NK-92 (cell line): ENCODE measurements at regions not wholly inside any gene's neighbourhood (a gene's known extent, or its start where the extent isn't known, plus 50 kb on each side); places are given as distances from the start of the nearest gene placed in this dataset.
"Not testable (repeated sequence)": the region's sequence is repeated elsewhere in the genome, so short reads cannot be mapped to it uniquely, and the experiment has no call there.

Source experiments
- DNase-seq: peaks from one replicate; lab custom pipeline; 2025; ENCODE audit not compliant: unreplicated experiment; lab: John Stamatoyannopoulos, UW

DNA sequence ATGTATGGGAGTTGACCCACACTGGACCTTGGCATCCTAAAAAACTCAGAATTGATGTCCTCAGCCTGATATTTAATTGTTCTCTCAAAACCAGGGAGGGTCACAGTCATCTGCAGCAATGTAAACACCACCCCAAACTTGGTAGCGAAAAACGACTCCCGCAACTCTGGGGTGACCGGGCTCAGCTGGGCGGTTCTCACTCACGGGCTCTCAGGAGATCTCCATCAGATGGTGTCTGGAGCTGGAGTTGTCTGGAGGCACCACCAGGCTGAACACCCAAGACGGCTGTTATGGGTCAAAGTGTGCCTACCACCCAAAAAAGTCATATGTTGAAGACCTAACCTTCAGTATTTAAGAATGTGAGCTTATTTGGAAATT, 50.9 kb upstream of the NXT1 start:
- no peak for DNase-seq

DNA sequence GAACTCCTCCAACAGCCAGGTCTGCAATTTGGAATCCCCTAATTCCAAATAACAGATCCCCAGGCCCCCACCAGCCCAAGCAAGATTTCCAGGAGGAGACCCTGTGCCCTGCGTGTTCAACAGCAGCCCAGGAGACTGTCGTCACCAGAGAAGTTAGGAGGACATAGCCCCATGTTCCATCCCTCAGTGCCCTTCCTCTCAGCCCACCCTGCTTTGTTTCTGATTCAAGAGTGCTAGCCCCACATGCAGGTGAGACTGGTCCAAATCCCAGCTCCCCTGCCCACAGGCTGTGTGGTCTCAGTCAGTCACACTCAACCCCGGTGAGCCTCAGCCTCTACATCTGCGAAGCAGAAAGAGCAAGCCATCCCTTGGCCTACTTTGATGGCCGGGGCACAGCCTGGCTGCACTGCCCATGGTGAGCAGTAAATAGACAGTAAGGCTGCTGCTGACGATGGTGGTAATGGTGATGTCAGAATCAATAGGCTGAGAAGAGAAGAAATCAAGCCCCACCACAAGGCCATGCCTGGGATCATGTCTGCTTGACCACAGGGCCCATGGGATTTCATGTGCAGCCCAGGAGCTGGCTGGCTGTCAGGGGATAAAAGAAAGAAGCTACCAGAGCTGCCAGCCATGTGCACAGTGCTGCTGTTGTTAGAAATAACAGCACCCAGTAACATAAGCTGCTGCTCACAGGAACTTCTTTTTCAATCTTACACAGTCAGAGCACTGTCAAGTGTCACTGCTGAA, 51.5 kb upstream of the NXT1 start:
- DNase-seq: no peak

DNA sequence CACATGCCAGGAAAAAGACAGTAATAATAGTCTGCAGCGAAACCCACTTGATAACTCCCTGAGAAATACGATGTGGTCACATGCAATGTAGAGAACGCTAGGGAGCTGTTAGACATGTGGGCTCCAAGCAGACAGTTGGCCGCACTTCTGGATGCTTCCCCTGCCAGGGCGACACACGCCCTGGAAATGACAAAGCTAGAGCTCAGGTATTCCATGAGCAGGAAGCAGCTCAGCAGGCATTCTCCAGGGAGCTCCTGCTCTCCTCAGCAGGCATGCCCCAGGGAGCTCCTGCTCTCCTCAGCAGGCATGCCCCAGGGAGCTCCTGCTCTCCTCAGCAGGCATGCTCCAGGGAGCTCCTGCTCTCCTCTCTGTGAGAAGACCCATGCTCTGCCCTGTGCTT, 52.4 kb upstream of the NXT1 start:
- DNase-seq: no peak

DNA sequence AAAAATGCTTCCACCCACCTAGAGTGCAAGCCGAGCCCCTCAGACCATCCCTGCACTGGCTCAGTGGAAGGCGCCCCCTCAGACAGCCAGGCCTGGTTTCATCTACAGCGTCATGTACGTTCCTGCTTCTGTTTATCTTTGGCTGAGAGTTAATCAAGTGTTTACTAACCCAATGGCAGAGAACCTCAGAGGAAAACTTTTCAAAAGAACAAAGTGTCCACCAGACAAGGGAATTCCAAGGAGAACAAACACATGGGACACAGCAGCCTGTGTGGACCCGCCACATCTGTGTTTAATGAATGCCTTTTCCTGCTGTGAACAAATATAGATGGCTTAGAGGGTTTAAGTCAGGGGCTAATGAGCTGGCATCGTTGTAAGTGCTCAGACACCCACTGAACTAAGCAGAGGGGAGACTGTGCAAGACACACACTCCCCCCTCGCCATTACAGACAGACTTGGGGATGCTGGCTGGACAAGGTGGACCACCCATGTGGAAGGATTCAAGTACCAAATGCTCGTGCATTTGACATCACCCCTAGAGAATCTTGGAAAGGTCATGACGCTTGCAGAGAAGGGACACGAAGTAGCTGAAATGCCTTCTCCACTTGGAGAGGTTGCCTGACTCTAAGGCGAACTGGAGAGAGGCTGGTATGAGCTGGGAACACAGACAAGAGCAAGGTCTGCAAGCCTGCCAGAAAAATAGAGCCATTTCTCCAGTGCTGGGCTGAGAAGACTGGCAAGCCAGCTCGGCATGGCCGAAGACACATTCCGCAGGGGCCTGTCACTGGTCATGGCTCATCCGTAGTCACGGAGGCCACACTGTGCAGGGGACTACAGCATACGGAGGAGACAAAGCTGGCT, 53.5 kb upstream of the NXT1 start:
- DNase-seq: no peak

DNA sequence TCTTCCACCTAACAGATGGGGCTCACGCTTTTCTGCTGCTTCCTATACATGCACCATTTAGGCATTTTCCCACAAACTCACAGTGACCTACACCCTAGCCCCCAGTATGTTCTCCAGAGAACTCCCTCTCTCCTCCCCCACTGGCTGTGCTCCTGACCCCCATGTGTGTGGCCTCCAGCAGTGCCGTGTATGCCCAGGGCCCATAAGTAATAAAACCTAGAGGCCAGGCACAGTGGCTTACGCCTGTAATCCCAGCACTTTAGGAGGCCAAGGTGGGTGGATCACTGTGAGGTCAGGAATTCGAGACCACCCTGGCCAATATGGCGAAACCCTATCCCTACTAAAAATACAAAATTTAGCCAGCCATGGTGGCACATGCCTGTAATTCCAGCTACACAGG, 54.7 kb upstream of the NXT1 start:
- no peak for DNase-seq

DNA sequence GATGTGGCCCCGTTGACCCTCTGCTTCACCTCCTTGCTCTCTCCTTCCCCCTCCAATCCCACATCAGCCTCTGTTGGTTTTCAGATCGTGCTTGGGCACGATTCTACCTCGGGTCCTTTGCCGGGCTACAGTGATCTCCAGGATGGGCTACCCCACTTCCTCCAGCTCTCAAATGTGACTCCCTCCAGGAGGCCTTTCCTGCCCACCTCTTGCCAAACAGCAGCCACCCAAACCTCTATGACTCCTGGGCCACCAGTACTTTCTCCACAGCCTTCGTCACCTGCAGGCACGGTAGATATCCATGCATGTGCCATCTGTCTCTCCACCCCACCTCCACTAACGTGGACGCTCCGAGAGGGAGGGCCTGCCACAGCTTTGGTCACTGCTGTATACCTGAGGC, 55.9 kb upstream of the NXT1 start:
- DNase-seq: no peak

DNA sequence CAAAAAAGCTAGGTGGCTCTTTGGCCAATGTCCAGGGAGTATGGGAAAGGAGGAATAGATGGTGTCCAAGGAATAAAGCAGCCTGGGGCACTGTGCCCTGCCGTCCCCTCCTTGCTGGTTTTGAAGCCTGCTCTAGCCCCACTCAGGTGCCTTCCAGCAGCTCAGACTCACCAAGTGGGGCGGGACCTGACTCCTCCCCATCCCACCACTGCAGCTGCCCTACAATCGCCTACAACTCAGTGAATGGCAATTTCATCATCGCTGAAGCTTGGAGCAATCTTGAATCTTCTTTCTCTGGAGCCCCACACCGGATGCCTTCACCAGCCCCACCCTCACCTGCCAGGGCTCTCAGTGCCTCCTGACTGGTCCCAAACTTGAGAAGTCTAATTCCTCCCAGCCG, 56.4 kb upstream of the NXT1 start:
- DNase-seq: no peak

DNA sequence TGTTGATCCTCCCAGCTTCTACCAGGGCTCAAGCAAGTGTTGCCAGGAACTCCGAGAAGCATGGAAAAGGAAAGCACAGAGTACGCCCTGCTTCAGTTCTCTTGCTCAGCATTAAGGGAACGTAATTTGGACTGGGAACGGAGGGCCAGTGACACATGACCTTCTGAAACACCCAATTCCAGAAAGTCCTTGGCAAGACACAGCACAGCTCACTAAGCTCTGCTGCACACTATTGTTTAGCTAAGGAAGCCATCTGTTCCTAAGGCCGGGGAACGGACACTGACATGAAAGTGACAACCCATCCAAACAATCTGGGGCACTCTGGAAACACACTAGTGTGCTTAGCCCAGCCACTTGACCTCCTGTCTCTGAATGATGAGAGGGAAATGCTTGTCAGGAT, 56.9 kb upstream of the NXT1 start:
- no peak for DNase-seq

DNA sequence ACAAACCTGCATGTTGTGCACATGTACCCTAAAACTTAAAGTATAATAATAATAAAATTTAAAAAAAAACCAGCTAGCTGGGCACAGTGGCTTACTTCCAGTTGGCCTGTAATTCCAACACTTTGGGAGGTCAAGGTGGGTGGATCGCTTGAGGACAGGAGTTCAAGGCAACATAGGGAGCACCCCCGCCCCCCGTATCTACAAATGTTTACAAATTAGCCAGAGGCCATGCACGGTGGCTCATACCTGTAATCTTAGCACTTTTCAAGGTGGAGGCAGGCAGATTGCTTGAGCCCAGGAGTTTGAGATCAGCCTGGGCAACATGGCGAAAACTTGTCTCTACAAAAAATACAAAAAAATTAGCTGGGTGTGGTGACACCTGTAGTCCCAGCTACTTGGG, 58.3 kb upstream of the NXT1 start:
- DNase-seq: not testable (repeated sequence)

DNA sequence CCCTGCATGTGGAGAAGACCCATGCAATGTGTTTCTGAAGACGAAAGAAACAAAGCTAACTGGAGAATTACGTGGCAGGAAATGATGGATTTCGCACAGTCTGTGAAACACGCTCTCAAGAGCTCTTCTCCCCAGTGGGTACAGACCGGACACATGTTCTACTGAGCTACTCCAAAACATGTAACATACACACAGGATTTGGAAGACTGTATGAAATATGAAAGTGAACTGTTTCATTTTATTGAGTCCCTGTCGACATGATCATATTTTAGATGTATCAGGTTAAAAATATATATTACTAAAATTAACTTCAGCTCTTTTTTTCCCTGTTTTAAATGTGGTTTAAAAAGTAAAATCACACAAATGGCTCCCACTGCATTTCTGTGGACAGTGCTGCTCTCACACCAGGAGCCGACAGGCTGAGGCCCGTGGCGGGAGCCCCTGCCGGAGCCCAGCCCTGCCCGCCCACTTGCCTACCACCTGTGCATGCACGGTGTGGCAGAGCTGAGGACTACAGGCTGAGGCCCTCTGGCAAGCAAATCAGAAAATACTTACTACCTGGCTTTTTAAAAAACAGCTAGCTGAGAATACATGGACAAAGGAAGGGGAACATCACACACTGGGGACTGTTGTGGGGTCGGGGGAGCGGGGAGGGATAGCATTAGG, 58.9 kb upstream of the NXT1 start:
- no peak for DNase-seq

DNA sequence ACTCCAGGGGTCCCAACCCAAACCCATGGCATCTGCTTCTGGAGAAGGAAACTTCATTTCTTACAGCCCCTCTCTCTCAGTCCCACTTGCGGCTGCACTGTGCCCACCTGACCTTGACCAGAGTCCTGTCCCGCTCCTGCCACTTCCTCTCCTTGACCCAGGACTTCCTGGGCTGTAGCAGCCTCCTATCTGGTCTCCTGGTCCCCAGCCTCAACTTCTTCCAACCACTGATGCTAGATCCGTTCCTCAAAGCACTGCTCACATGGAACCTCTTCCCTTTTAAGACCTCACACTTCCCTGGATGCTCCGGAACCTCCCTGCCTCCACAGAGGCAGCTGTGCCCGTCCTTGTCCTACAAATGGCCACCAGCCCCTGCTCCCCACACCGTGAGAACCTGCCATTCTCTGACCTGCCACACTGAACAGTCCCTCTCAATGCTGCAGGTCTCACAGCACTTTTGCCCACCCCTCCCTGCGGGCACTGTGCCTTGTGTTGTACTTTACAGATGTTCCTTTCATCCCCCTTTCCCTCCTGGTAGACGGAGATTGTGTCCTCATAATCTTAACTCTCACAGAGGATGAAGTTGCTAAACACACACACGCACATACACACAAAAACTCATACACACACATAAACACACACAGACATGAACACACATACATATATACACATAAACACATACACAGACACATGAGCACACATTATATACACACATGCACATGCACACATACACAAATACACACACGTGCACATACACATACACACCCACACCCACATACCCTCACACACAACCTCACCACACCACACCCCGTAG, 59.6 kb upstream of the NXT1 start:
- no peak for DNase-seq

DNA sequence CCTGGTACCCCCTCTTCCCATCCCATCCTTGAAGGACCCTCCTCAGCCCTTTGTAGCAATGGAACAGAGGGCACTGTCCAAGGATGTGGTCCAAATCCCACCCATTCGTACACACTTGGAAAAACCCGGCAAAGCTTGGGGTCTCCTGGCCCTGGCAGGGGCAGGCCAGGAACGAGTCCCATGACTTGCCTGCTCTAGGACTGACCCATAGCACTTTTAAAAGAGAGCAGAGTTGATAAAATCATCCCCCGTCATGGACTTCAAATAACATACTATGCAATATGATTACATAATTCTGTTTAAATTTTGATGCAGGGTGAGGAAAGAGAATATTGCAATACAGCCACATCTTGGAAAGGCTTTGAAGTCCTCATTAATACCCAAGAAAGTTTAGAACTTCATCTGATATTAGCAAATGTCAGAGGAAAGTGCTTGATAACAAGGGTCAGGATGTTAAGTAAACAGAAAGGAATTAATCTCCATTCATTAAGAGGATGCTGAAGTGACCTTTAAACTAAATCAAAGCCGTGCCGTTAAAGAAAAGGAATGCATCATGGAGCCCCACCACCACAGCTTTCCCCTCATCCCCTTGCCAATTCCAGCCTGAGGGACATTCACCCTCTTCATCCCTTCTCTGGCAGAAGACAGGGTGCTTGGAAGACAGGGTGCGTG, 60.7 kb upstream of the NXT1 start:
- no peak for DNase-seq

DNA sequence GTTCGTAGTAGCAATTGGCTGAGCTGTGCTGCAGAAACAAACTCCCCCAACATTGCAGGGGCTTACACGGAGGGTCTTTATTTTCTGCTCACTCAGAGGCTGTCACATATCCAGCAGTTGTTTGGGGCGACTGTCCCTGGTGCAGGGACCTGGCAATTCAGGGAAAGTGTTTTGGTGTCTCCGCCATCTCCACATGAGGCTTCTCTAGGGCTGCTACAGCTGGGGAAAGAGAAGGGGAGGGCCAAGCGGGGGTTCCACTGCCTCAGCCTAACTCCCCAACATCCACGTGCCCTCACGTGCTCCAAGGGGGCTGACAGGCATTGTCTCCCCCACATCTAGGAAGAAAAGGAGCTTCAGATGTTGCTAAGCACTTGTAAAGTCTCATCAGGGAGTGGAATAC, 61.3 kb upstream of the NXT1 start:
- DNase-seq: no peak

DNA sequence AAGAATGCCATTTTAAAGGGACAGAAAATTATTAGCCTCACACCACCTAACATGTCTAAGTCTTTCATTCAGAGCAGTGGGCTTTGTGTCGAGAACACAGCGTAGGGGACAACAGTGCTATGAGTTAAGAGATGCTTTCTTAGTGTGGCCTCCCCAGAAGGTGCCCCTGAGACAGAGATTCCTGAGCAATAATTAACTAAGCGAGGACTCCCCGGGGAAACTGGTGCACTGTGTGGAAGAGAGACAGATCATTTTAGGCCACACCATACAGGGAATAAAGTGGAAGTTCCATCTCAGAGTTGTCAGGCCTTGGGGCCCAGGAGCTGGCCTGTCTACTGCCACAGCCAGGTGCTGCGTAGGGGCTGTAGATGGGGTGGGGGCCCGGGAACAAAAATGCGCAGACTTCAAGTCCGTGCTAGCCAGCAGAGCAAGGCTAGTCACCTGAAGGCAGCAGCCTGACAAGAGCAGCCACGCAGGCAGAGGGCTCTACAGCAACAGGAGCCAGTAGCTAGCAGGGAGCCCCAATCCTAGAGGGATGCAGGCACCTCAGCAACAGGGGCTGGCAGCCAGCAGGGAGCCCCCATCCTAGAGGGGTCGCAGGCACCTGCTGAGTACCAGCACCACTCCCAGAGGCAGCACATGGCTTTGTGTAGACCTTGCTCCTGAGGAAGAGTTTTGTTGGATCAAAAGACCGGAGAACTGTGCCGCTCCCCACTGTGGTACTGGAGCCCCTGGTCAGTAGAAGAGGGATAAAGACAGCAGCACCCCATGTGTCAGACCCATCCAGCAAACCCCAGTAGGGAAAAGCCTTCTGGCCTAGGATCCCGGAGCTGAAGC, 63.0 kb upstream of the NXT1 start:
- no peak for DNase-seq

DNA sequence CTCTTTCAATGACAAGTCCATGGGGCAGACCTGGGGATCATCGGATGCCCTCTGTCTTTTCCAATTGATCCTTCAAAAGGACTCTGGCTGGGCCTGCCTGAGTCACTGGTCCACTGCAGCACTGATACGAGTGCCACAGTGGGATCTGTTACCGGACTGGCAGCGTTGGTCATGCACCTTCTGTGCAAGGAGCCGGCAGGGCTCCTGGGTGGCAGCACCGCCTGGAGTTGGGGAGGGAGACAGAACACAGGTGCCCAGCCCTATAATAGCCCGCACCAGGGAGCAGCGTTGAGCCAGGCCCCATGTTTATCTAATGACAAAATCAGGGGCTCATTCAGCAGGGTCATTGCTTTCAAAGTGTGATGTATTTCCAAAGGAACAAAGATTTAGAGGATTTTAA, 64.2 kb upstream of the NXT1 start:
- DNase-seq: no peak

DNA sequence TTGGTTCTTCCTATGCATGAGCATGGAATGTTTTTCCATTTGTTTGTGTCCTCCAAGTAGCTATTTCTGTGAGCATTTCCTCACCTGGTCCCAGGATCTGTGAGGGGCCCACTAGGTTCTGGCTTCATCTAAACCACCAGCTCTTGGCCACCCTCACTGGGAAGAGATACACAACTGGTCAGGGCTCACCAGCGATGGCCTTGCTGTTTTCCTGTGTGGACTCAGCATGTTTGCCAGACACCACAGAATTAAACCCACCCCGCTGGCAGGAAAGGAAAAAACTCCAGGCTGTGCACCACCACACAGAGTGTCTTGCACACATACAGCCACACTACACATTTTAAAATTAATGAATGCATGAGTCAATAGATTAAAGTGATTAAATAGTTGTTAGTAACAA, 65.1 kb upstream of the NXT1 start:
- DNase-seq: no peak

DNA sequence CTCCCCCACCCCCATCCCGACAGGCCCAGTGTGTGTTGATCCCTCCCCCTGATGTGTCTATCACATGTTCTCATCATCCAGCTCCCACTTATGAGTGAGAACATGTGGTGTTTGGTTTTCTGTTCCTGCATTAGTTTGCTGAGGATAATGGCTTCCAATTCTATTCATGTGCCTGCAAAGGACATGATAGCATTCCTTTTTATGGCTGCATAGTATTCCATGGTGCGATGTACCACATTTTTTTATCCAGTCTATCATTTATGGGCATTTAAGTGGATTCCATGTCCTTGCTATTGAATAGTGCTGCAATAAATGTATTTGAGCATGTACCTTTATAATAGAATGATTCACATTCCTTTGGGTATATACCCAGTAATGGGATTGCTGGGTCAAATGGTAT, 66.6 kb upstream of the NXT1 start:
- DNase-seq: no peak

DNA sequence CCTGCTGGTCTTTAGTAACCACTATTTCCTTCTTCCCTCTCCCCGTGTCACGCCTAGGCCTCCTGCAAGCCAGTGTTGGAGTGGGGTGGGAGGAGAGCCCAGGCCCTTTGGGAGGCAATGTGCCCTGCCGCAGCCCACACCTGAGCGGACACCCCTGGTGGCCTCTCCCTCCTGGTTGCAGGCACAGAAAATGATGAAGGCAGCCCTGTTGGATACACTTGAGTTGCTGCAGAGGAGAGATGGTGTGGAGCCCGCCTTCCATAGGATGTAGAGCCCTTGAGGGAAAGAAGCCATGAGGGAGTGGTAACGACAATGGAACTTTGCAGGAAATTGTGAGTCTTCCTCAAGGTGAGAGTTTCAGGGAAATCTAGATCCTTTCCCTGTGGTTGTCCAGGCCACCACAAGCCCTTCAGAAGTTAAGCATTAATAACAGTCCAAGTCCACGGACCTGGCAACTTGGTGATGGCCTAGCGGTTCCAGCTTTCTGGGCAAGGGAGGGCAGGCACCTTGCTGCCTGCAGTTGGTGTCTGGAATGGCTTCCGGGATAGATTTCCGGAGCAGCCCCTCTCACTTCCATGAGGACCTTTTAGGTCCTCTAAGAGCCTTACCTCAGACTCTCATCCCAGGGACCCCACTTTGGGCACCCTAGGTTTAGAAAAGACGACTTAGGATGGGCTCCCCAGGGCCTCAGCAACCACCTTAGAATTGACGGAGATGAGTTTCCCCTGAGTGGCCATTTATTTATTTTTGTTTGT, 67.3 kb upstream of the NXT1 start:
- no peak for DNase-seq

DNA sequence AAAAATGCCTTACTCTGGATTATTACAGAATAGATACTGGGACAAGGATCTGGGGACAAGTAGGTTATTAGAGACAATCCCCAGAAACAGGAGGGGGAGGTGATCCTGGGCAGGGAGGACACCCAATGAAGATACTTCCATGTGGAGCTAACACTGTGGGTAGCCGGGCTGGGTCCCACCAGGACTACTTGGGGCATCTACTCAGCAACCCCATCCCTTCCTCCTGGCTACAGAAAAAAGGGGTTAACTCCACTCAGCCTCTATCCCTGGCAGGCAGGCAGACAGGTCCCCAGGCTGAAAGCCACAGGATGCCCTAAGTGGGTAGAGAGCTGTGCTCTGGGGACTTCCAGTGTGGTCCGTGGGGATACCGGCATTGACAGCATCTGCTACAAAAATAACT, 68.0 kb upstream of the NXT1 start:
- DNase-seq: no peak
